ENCODE measurements at regions not wholly inside any gene's neighbourhood (a gene's known extent, or its start where the extent isn't known, plus 50 kb on each side); places are given as distances from the start of the nearest gene placed in this dataset.
"Not testable (repeated sequence)": the region's sequence is repeated elsewhere in the genome, so short reads cannot be mapped to it uniquely, and the experiment has no call there.

DNA sequence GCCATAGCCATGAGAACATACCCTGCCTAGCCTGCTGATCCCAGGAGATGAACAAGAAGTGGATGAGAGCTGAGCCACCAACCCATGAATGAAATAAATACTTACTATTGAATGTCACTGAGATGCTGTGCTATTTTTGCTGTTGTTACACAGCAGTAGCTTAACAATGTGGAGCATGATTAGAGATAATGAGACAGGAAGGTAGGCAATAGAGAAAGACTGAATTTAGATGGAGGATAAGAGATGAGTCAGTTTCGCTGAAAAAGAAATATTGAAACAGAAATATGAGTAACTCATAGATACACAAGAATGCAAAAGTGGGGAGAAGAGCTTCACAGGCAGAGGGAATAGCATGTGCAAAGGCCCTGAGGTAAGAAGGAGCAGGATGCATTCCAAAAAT lies 94.9 kb upstream of the TOP1 start:
- DNase-seq (ENCODE audit: low read depth): no peak

GRCh38 chr20:40938020-40938419 lies 90.6 kb upstream of the TOP1 start:
- DNase-seq (ENCODE audit: low read depth): no peak

GRCh38 chr20:40939667-40940066 lies 89.0 kb upstream of the TOP1 start:
- no peak for DNase-seq (ENCODE audit: low read depth)

DNA sequence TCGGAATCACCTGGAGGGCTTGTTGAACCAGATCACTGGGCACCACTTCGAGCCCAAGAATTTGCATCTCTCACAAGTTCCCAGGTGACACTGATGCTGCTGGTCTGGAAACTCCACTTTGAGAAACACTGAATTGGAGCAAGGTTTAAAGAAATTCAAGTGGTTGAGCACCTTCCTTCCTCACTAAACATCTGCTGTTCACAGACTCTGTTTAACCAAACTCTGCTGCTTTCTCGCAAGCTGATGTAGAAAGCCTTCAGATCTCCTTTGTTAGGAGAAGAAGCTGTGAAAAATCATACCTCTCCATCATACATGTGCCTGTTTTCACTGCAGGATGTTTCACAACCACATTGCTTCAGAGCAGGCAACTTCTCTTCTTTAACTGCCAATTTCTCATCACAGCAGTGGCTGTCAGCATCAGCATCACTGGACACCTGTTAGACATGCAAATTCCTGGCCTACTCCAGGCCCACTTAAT lies 87.5 kb upstream of the TOP1 start:
- no peak for DNase-seq (ENCODE audit: low read depth)

DNA sequence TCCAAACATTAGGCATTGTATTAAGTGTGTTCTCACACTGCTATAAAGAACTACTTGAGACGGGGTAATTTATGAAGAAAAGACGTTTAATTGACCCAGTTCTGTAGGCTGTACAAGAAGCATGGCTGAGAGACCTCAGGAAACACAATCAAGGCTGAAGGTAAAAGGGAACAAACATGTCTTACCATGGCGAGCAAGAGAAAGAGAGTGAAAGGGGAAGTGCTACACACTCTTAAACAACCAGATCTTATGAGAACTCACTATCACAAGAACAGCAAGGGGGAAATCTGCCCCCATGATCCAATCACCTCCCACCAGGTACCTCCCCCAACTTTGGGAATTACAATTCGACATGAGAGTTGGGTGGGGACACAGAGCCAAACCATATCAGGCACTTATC lies 86.6 kb upstream of the TOP1 start:
- DNase-seq (ENCODE audit: low read depth): no peak

- DNase-seq (ENCODE audit: low read depth): no peak
Measured at GRCh38 chr20:40942775-40943174, 85.8 kb upstream of the TOP1 start.

DNA sequence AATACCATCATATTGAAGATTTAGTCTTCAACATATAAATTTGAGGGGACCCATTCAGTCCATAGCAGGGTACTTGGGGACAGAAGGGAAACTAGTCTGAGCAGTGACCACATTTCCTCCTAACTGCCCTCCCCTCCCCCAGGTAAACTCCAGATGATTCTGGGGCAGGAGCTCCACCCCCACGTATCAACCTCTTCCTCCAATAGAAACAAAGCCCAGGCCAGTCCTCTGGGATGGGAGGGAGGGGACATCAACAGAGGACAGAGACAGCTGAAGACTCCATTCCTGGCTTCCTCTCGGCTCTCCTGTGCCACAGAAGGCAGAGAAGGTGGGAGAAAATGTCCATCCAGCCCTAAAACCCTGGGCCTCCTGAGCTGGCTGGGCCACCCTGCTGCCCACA lies 85.0 kb upstream of the TOP1 start:
- DNase-seq (ENCODE audit: low read depth): no peak

DNA sequence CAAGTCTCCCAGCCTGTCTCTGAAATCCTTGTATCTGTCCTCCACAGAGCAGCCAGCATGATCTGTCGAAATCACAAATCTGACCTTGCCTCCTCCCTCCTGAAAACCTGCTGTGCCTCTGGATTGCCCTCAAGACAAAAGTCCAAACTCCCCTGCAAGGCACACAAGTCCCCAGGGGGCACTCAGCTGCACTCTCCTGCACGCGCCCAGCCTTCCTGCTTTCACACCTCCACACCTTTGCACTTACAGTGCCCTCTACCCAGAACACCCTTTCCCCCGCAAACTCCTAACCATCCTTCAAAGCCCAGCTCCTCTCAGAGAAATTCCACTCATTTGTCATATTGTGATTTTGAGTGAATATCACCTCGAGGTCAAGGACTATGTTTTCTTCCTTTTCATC lies 83.4 kb upstream of the TOP1 start:
- no peak for DNase-seq (ENCODE audit: low read depth)

DNA sequence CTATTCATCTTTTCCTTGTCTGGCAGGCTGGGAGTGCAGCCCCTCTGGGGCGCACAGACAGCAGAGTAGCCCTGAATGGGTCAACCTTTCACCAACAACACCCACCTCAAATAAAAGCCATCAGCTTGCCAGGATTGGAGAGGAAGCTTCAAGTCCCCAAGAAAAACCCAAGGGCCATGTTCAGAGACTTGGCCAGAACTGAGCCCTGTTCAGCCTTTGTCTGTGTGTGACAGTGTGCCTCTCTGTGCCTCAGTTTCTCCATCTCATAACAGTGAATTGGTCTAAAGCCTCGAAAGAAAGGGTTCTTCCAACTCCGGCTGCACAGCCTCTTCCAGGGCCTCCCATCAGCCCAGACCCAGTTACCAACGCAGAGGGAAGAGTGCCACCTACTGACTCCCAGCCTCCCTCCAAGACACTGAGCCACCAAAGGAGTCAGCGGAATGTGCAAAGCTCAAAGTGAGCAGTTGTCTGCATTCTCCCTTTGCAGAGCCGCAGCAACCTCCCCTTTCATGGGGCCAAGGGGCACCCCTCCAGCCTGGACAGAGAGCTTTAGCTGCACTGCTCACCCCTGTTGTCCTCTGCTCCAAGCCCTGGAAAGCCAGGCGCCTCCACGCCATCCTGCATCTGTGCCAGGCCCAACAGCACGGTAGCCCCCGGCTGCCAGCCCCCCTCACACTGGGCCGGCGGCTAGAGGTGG lies 82.7 kb upstream of the TOP1 start:
- no peak for DNase-seq (ENCODE audit: low read depth)

DNA sequence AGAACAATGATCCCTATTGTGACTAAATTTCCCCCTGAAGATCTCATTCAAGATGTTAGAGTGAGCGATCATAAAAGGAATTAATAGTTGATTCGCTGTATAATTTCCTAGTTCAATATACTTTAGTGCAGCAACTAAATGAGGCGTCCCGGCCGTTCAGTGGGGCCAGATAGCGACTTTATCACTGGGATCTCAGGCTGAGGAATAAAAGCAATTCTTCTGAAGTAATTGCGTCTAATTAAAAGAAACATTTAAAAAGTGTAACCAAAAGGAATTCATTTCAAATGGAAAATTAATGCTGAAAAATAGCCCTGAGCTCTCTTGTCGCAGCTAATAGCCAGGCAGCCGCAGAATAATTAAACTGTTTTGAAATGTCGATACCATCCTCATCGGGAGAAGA lies 82.2 kb upstream of the TOP1 start:
- DNase-seq (ENCODE audit: low read depth): no peak

DNA sequence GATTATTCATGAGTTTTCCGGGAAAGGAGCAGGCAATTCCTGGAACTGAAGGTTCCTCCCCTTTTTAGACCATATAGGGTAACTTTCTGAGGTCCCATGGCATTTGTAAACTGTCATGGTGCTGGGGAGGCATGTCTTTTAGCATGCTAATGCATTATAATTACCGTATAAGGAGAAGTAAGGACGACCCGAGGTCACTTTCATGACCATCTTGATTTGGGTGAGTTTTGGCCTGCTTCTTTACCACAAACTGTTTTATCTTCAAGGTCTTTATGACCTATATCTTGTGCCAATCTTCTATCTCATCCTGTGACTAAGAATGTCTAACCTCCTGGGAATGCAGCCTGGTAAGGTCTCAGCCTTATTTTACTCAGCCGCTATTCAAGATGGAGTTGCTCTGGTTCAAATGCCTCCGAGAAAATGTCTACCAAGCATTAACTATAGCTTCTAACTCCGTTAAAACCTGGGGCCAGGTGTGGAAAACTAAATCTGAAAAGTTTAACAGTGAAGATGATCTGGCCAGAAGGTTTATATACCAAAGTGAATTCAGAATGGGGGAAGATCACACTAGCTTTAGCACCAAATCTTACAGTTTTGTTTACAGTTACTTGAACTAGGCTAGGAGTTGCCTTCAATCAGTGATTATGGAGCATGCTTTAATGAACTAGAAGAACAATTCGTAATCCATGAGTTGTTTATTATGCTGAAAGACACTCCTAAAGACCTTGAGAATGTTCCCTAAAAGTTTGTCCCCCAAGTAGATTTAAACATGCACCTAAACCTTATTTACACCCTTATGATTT lies 80.0 kb upstream of the TOP1 start:
- no peak for DNase-seq (ENCODE audit: low read depth)

GRCh38 chr20:40949346-40949745 lies 79.3 kb upstream of the TOP1 start:
- no peak for DNase-seq (ENCODE audit: low read depth)

- no peak for DNase-seq (ENCODE audit: low read depth)
Measured at GRCh38 chr20:40952136-40952535, 76.5 kb upstream of the TOP1 start.

DNA sequence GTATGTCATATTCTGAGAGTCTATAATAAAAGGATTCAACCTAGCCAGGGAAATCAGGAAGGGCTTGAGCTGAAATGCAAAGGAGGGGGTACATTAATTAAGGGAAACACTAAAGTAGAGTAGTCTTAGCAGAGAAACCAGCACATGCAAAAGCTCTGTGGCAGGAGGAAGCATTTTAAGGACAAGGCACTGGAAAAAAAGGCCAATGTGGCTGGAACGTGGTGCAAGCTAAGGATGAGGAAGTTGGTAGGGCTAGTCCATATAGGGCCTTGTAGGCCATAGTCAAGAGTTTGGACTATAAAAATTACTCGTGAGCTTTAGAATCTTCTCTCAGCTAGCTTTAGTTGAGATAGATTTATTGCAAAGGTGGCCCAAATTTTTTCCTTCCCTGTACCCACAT lies 75.2 kb upstream of the TOP1 start:
- no peak for DNase-seq (ENCODE audit: low read depth)

- DNase-seq (ENCODE audit: low read depth): no peak
Measured at GRCh38 chr20:40953856-40954255, 74.8 kb upstream of the TOP1 start.

DNA sequence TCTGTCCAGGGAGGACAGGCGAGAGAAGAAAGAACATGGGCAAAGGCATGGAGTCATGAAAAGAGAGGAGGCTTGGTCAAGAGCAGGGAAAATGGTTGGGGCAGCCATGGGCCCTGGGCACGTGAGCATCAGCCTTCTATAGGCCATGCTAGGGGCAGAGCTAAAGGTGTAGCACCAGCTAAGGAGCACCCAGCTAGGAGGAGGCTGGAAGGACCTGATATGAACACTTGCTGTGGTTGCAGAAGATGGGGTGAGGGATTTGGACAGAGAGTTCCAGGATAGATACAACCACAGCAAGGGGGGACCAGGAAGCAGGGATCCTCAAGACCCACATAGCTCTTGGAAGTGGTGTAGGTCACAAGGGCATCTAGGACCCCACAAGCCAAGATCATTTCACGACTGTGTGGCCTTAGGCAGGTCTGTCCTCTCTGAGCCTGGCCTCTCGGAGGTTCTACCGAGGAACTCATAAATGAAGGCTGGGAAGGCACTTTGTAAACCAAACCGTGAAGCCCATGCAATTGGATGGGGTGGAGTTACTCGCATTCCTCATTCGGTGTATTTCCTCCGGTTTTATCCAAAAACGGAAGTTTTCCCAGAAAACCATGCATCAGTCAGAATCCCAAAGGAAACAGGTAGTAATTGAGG lies 74.0 kb upstream of the TOP1 start:
- no peak for DNase-seq (ENCODE audit: low read depth)

DNA sequence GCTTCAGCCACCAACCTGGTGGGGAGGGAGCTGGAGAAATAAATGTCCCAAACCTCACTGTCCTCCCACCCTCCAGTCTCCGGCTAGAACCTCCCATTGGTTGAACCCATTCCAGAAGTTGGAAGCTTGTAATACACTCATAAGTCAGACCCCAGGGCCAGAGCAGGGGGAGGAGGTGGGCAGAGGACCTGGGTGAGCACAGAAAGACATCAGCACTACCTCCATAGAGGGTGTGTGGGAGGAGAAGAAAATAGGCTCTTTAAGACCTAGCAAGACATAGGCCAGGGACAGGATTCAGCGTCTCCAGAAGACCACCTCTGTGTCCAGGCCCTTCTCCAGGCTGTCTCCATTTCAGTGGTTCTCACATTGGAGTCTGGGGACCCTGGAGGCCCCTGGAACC lies 73.3 kb upstream of the TOP1 start:
- DNase-seq (ENCODE audit: low read depth): no peak

DNA sequence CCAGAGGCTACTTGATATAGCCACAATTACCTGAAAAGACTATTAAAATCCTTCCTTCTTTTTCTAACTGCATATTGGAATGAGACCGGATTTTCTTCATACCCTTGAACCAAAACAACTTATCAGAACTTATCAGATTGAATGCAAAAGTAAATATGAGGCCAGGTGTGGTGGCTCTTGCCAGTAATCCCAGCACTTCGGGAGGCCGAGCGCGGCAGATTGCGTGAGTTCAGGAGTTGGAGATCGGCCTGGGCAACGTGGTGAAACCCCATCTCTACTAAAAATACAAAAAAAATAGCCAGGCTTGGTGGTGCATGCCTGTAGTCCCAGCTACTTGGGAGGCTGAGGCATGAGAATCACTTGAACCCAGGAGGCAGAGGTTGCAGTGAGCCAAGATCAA lies 72.8 kb upstream of the TOP1 start:
- not testable (repeated sequence) for DNase-seq (ENCODE audit: low read depth)

GRCh38 chr20:40956542-40957264 lies 71.9 kb upstream of the TOP1 start:
- DNase-seq (ENCODE audit: low read depth): no peak

- no peak for DNase-seq (ENCODE audit: low read depth)
Measured at GRCh38 chr20:40957265-40957760, 71.3 kb upstream of the TOP1 start.

GRCh38 chr20:40958598-40958997 lies 70.0 kb upstream of the TOP1 start:
- no peak for DNase-seq (ENCODE audit: low read depth)
